ENCODE measurements at regions not wholly inside any gene's neighbourhood (a gene's known extent, or its start where the extent isn't known, plus 50 kb on each side); places are given as distances from the start of the nearest gene placed in this dataset.

GRCh38 chr21:38613686-38614085, 115.4 kb upstream of the ERG start:
- no peak for TF ChIP-seq POLR2AphosphoS5 (IDR thresholded peaks at IDR 0.05; ENCODE audit: insufficient read depth, low read depth, low read length)
- TF ChIP-seq EZH2 (IDR thresholded peaks at IDR 0.05; ENCODE audit: borderline replicate concordance, low read depth, low read length, severe bottlenecking), result no peak
- TF ChIP-seq CTCF (IDR thresholded peaks at IDR 0.05; ENCODE audit: extremely low read depth in 1 of 2, insufficient read depth in 1 of 2, low read depth in 1 of 2, low read length in 2 of 2), result no peak
- TF ChIP-seq POLR2A (IDR thresholded peaks at IDR 0.05; ENCODE audit: low read depth, low read length), result no peak
- no peak for TF ChIP-seq MAX (IDR thresholded peaks at IDR 0.05; ENCODE audit: insufficient read depth, insufficient read length)
- TF ChIP-seq MYC (IDR thresholded peaks at IDR 0.05; ENCODE audit: low read depth, low read length), result no peak

Data from endothelial cell of umbilical vein (primary cell).